IMR-90 (cell line): ENCODE measurements at regions not wholly inside any gene's neighbourhood (a gene's known extent, or its start where the extent isn't known, plus 50 kb on each side); places are given as distances from the start of the nearest gene placed in this dataset.

ENCODE experiments used
- ATAC-seq: fragments of 200-7000 bp; cut with Tn5 transposase; 2 replicates; pipeline ENCODE4 v1.9.1; 2020; ENCODE audit warnings: low read depth, mild to moderate bottlenecking, moderate library complexity
- BruUV-seq: library from RNA; stranded (reverse); fragments of 400-500 nt; replicated peaks from 2 replicates; lab custom pipeline; 2021; lab: Mats Ljungman, UMichigan
- CTCF ChIA-PET: fragments of 300-600 bp; formaldehyde crosslinking; extraction: SDS; loops from one replicate; lab custom pipeline; 2021; ENCODE audit warnings: antibody characterized with exemption; lab: Yijun Ruan, JAX
- POLR2A ChIA-PET: fragments of 300-600 bp; sonication (Branson Sonifier 250); formaldehyde crosslinking; loops from one replicate; lab custom pipeline; 2022; ENCODE audit warnings: antibody characterized with exemption; ENCODE audit not compliant: unreplicated experiment; lab: Charles Lee
- DNase-seq: peaks from one replicate; pipeline ENCODE4 v3.0.0; 2013
- H2AFZ ChIP-seq: replicated peaks from 2 replicates; pipeline ENCODE3; 2013; ENCODE audit warnings: low read length, mild to moderate bottlenecking; ENCODE audit not compliant: poor library complexity
- H2AK5ac ChIP-seq: 2 replicates; pipeline ENCODE4 v1.6.1; 2013; ENCODE audit warnings: low read depth, low read length, inconsistent platforms
- H2AK9ac ChIP-seq: replicated peaks from 2 replicates; pipeline ENCODE3; 2013; ENCODE audit warnings: mild to moderate bottlenecking, low read depth, low read length, moderate library complexity; ENCODE audit not compliant: poor library complexity
- H2BK120ac ChIP-seq: 2 replicates; pipeline ENCODE4 v1.6.1; 2013; ENCODE audit warnings: low read depth, low read length, inconsistent platforms
- H2BK15ac ChIP-seq: 3 replicates; pipeline ENCODE4 v1.6.1; 2013; ENCODE audit warnings: low read depth, low read length, inconsistent platforms
- H2BK20ac ChIP-seq: 2 replicates; pipeline ENCODE4 v1.6.1; 2013; ENCODE audit warnings: low read depth, mild to moderate bottlenecking, inconsistent platforms, low read length, moderate library complexity
- H2BK5ac ChIP-seq: 2 replicates; pipeline ENCODE4 v1.6.1; 2013; ENCODE audit warnings: mild to moderate bottlenecking, low read depth, low read length, inconsistent platforms; ENCODE audit not compliant: poor library complexity, severe bottlenecking
- H3K14ac ChIP-seq: replicated peaks from 2 replicates; pipeline ENCODE4 v1.6.1; 2013; ENCODE audit warnings: low read depth, low read length, inconsistent platforms
- H3K18ac ChIP-seq: 2 replicates; pipeline ENCODE4 v1.6.1; 2013; ENCODE audit warnings: low read depth, low read length, control low read depth
- H3K23ac ChIP-seq: 2 replicates; pipeline ENCODE4 v1.6.1; 2013; ENCODE audit warnings: low read depth, low read length, inconsistent platforms
- H3K27ac ChIP-seq: 2 replicates; pipeline ENCODE4 v1.5.1; 2013; ENCODE audit warnings: mild to moderate bottlenecking, control low read depth, low read length; ENCODE audit not compliant: insufficient read depth
- H3K27me3 ChIP-seq: 2 replicates; pipeline ENCODE4 v1.6.1; 2013; ENCODE audit warnings: low read length; ENCODE audit not compliant: control insufficient read depth, insufficient read depth
- H3K36me3 ChIP-seq: 2 replicates; pipeline ENCODE4 v1.6.1; 2013; ENCODE audit warnings: low read length, mixed read lengths; ENCODE audit not compliant: control insufficient read depth, insufficient read depth
- H3K4ac ChIP-seq: 2 replicates; pipeline ENCODE4 v1.6.1; 2013; ENCODE audit warnings: low read depth, low read length, inconsistent platforms
- H3K4me1 ChIP-seq: 2 replicates; pipeline ENCODE4 v1.6.1; 2013; ENCODE audit warnings: low read length, mixed read lengths; ENCODE audit not compliant: control insufficient read depth, insufficient read depth
- H3K4me2 ChIP-seq: 2 replicates; pipeline ENCODE4 v1.6.1; 2013; ENCODE audit warnings: low read depth, mild to moderate bottlenecking, control low read depth, low read length, moderate library complexity
- H3K4me3 ChIP-seq: 2 replicates; pipeline ENCODE4 v1.5.1; 2013; ENCODE audit warnings: low read depth, mild to moderate bottlenecking, control low read depth, low read length, moderate library complexity; ENCODE audit not compliant: insufficient read depth
- H3K56ac ChIP-seq: 2 replicates; pipeline ENCODE4 v1.6.1; 2013; ENCODE audit warnings: low read length, inconsistent platforms; ENCODE audit not compliant: insufficient read depth; ENCODE audit errors: extremely low read depth
- H3K79me1 ChIP-seq, 2 experiments: 2 replicates each; pipeline ENCODE4 v1.6.1; 2013; ENCODE audit warnings: low read length in 2 of 2, inconsistent platforms in 1 of 2, low read depth in 1 of 2
- H3K9ac ChIP-seq: 2 replicates; pipeline ENCODE4 v1.6.1; 2013; ENCODE audit warnings: low read depth, low read length, control low read depth
- H3K9me1 ChIP-seq: 2 replicates; pipeline ENCODE4 v1.6.1; 2013; ENCODE audit warnings: low read length, inconsistent platforms; ENCODE audit not compliant: insufficient read depth
- H3K9me3 ChIP-seq: 2 replicates; pipeline ENCODE4 v1.6.1; 2013; ENCODE audit warnings: low read length; ENCODE audit not compliant: control insufficient read depth, insufficient read depth
- H4K20me1 ChIP-seq: 2 replicates; pipeline ENCODE4 v1.6.1; 2013; ENCODE audit warnings: low read length, inconsistent platforms; ENCODE audit not compliant: insufficient read depth
- H4K5ac ChIP-seq: 2 replicates; pipeline ENCODE4 v1.6.1; 2013; ENCODE audit warnings: mild to moderate bottlenecking, low read depth, low read length, control low read depth
- H4K8ac ChIP-seq, 2 experiments: 2 replicates each; pipeline ENCODE4 v1.6.1; 2013; ENCODE audit warnings: low read depth in 2 of 2, low read length in 2 of 2, control low read depth in 1 of 2, inconsistent platforms in 1 of 2
- H4K91ac ChIP-seq: 2 replicates; pipeline ENCODE4 v1.6.1; 2013; ENCODE audit warnings: low read depth, low read length, inconsistent platforms; ENCODE audit not compliant: insufficient read depth
- FOS ChIP-seq: fragments of 150-350 bp; IDR thresholded peaks from 2 replicates; pipeline ENCODE4 v1.6.1; 2016; ENCODE audit warnings: low read depth, low read length
- USF2 ChIP-seq: fragments of 150-350 bp; IDR thresholded peaks from 2 replicates; pipeline ENCODE4 v1.6.1; 2017; ENCODE audit warnings: mild to moderate bottlenecking, antibody characterized with exemption, low read length, low read depth
- WGBS, 2 experiments: methylation state at CpG; one replicate each; pipeline versions ENCODE4 v1.1.5 to v1.1.7; 2013; ENCODE audit warnings: missing lambda C conversion rate in 2 of 2; ENCODE audit not compliant: insufficient read length in 1 of 2; ENCODE audit errors: extremely low coverage in 2 of 2; 5-methylcytosine and 5-hydroxymethylcytosine counted together
- dilution Hi-C: fragments of 300-500 bp; cut with HindIII; formaldehyde crosslinking; loops from one replicate; pipeline ENCODE4 v1.14.3; 2018; ENCODE audit warnings: low sequenced_read_pairs; ENCODE audit not compliant: unreplicated experiment
- in situ Hi-C: fragments of 300-500 bp; cut with MboI; formaldehyde crosslinking; loops from 3 replicates; pipeline ENCODE4 v1.14.3; 2019; ENCODE audit warnings: low sequenced_read_pairs, inconsistent platforms, mixed read lengths
- intact Hi-C: fragments of 100-400 bp; cut with micrococcal nuclease; formaldehyde crosslinking; loops from 2 replicates; pipeline ENCODE4 v1.10.0; 2022

DNA sequence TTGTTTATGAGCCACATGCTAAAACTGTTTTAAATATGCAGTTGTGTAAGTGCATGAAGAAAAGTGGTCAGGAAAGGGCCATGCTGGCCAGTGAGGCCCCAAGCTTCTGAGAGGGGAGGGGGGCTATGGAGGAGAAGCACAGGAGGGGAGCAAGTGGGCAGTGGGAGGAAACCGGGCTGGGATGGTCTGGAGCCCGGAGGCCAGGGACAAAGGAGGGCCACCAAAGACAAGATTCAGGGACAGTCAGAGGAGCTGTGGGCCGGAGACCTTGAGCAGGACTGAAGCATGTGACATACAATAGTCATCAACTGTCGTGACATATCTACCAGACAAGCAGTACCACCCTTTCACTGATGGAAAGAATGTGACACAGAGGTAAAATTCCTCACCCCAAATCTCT lies 333.2 kb upstream of the IRX1 start:
- no CpG with 5 or more reads among the region's 4 CpGs for WGBS, 2 experiments
- Histone ChIP-seq H3K23ac (no peak overlapping the region), H3K14ac (no peak overlapping the region), H4K91ac (no peak overlapping the region), H3K9me3 (peaks cover 33% of the 10 kb centered on the region), H2BK120ac (no peak overlapping the region), H2AK5ac (no peak overlapping the region), H3K4me3 (no peak overlapping the region), H3K79me1 (no peaks in the 10 kb centered on the region), H3K18ac (no peak overlapping the region), H2AK9ac (no peak overlapping the region), H3K27ac (no peak overlapping the region), H3K4me1 (no peaks in the 10 kb centered on the region), H4K8ac (no peak overlapping the region), H3K9ac (no peak overlapping the region), H3K4ac (no peak overlapping the region), H2BK20ac (no peak overlapping the region), H4K5ac (no peak overlapping the region), H2AFZ (no peak overlapping the region), H3K56ac (no peak overlapping the region), H2BK5ac (no peak overlapping the region), H3K9me1 (no peaks in the 10 kb centered on the region), H3K4me2 (no peak overlapping the region), H3K27me3 (no peaks in the 10 kb centered on the region), H2BK15ac (no peak overlapping the region), H3K36me3 (no peaks in the 10 kb centered on the region), H4K20me1 (no peaks in the 10 kb centered on the region)
- dilution Hi-C loops (no loop called here), in situ Hi-C loops (no loop called here), intact Hi-C loops (no loop called here)
- TF ChIP-seq FOS: no peak
- TF ChIP-seq USF2: no peak
- CTCF ChIA-PET: no interaction called here
- ATAC-seq: no peak
- BruUV-seq: no TSS peak
- POLR2A ChIA-PET: no interaction called here
- DNase-seq: no peak
